HG02798 (cell line): ENCODE measurements at regions not wholly inside any gene's neighbourhood (a gene's known extent, or its start where the extent isn't known, plus 50 kb on each side); places are given as distances from the start of the nearest gene placed in this dataset.
"Not testable (repeated sequence)": the region's sequence is repeated elsewhere in the genome, so short reads cannot be mapped to it uniquely, and the experiment has no call there.

Experiments used
- ATAC-seq: cut with Tn5 transposase; IDR thresholded peaks from one replicate; pipeline ENCODE4 v1.9.1; 2021; ENCODE audit warnings: mild to moderate bottlenecking; ENCODE audit not compliant: unreplicated experiment, poor library complexity

GRCh38 chr1:238489006-238489405 lies 598.3 kb upstream of the ZP4 start:
- no peak for ATAC-seq

GRCh38 chr1:238488401-238488800 lies 597.7 kb upstream of the ZP4 start:
- no peak for ATAC-seq

- no peak for ATAC-seq
Observed at GRCh38 chr1:238487931-238488330, 597.2 kb upstream of the ZP4 start.

- ATAC-seq = no peak
Observed at GRCh38 chr1:238485912-238486209, 595.1 kb upstream of the ZP4 start.

GRCh38 chr1:238485057-238485911 lies 594.6 kb upstream of the ZP4 start:
- no peak for ATAC-seq

- ATAC-seq = no peak
Observed at GRCh38 chr1:238484121-238484520, 593.4 kb upstream of the ZP4 start.

GRCh38 chr1:238476841-238477240 lies 586.1 kb upstream of the ZP4 start:
- ATAC-seq = no peak

- no peak for ATAC-seq
Observed at GRCh38 chr1:238475712-238476111, 585.0 kb upstream of the ZP4 start.

- no peak for ATAC-seq
Observed at GRCh38 chr1:238474263-238474662, 583.5 kb upstream of the ZP4 start.

- ATAC-seq = no peak
Observed at GRCh38 chr1:238469146-238469631, 578.5 kb upstream of the ZP4 start.

- no peak for ATAC-seq
Observed at GRCh38 chr1:238468068-238468467, 577.3 kb upstream of the ZP4 start.

- no peak for ATAC-seq
Observed at GRCh38 chr1:238466459-238466858, 575.7 kb upstream of the ZP4 start.

GRCh38 chr1:238465449-238465848 lies 574.7 kb upstream of the ZP4 start:
- ATAC-seq = no peak

GRCh38 chr1:238458899-238459298 lies 568.2 kb upstream of the ZP4 start:
- ATAC-seq = no peak

- ATAC-seq = no peak
Observed at GRCh38 chr1:238457610-238458009, 566.9 kb upstream of the ZP4 start.

GRCh38 chr1:238451781-238452310 lies 561.1 kb upstream of the ZP4 start:
- no peak for ATAC-seq

- ATAC-seq = no peak
Observed at GRCh38 chr1:238450976-238451375, 560.3 kb upstream of the ZP4 start.

- ATAC-seq = no peak
Observed at GRCh38 chr1:238443687-238444086, 553.0 kb upstream of the ZP4 start.

GRCh38 chr1:238439511-238439910 lies 548.8 kb upstream of the ZP4 start:
- no peak for ATAC-seq

GRCh38 chr1:238438311-238439270 lies 547.9 kb upstream of the ZP4 start:
- no peak for ATAC-seq

GRCh38 chr1:238429703-238430102 lies 539.0 kb upstream of the ZP4 start:
- ATAC-seq = not testable (repeated sequence)
